NCI-H1048 (cell line): ENCODE measurements at regions not wholly inside any gene's neighbourhood (a gene's known extent, or its start where the extent isn't known, plus 50 kb on each side); places are given as distances from the start of the nearest gene placed in this dataset.
A peak's percentile ranks its signal among the peaks of the same experiment; 100 is the strongest.

ENCODE experiments used
- DNase-seq: peaks from one replicate; lab custom pipeline; 2025; lab: John Stamatoyannopoulos, UW

- DNase-seq = no peak
These were observed 268.9 kb upstream of the KCNIP4 start for GRCh38 chr4:22217480-22217879.

- no peak for DNase-seq
These were observed 267.7 kb upstream of the KCNIP4 start for GRCh38 chr4:22216278-22216677.

GRCh38 chr4:22215084-22215483 is 266.5 kb upstream of the KCNIP4 start:
- DNase-seq = no peak

- no peak for DNase-seq
These were observed 255.1 kb upstream of the KCNIP4 start for GRCh38 chr4:22203711-22204011.

DNA sequence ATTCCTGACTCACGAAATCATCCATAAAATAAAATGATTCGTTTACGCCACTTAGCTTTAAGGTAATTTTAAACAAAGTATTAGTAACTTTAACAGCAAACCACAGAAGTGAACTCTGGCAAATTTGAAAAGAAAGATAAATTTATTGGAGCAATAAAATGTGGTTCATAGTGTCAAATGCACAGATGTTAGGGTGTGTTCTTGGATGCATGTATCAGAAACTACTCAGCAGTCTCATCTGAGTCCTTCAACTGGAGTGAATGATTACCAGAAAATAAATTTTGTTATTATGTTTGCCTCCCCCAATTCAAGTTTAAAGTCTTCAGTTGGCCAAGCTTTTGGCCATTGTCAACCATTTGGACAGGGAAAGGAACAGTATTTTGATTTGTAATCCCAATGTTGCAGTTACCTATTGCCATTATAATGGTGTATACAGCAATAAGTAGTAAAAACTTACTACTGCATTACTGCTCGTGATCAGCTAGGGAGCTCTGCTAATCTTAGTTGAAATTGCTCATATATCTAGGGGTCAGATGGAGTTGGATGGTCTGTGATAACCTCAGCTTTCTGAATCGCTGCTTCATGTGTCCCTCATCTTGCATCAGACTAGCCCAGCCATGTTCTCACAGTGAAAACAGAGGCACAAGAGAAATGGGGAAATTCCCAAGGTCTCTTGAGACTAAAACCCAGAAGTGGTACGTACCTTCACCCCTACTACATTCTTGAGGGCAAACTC is 254.6 kb upstream of the KCNIP4 start:
- DNase-seq = no peak

- no peak for DNase-seq
These were observed 253.8 kb upstream of the KCNIP4 start for GRCh38 chr4:22202246-22202974.

GRCh38 chr4:22201256-22201655 is 252.7 kb upstream of the KCNIP4 start:
- no peak for DNase-seq

- DNase-seq = no peak
These were observed 248.0 kb upstream of the KCNIP4 start for GRCh38 chr4:22196551-22196950.

DNA sequence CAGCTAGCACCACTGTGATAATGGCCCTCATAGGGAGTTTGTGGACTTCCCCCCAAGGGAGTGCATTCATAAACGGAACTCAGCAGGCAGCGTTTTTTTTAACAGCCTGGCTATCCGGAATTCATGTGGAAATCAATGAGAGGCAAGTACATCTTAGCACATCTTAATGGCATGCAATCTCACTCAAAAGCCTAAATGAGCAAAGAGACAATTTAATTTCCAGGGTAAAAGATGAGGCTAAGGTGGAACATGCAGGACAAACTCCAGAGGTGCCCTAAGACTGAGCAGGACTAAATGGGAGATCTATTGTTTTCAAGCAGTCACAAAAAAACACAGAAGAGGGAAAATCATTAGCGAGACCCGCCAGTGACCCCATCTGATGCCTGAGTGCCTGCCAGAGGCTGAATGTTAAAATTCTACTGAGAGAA is 243.5 kb upstream of the KCNIP4 start:
- no peak for DNase-seq

- DNase-seq = no peak
These were observed 243.0 kb upstream of the KCNIP4 start for GRCh38 chr4:22191565-22191964.

DNA sequence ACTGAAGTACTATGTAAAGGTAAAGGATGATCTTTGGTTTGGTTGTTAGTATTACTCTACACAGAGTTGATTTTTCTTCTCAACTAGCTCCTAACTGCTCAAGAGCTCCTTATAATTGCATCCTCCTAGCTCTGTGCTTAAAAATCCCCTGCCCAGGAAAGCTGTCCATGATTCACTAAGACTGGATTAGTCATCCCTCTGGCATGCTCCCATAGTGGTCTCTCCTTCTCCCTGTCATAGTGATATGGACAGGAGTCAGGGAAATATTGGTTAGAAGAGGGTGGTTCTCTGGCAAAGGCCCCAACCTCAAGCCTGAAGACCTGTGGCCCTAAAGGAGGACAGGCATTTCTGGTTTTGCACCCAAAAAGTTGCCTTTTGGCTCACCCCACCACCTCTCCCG is 242.3 kb upstream of the KCNIP4 start:
- DNase-seq = no peak

- no peak for DNase-seq
These were observed 238.7 kb upstream of the KCNIP4 start for GRCh38 chr4:22187203-22187820.

GRCh38 chr4:22181736-22182135 is 233.2 kb upstream of the KCNIP4 start:
- DNase-seq = no peak

DNA sequence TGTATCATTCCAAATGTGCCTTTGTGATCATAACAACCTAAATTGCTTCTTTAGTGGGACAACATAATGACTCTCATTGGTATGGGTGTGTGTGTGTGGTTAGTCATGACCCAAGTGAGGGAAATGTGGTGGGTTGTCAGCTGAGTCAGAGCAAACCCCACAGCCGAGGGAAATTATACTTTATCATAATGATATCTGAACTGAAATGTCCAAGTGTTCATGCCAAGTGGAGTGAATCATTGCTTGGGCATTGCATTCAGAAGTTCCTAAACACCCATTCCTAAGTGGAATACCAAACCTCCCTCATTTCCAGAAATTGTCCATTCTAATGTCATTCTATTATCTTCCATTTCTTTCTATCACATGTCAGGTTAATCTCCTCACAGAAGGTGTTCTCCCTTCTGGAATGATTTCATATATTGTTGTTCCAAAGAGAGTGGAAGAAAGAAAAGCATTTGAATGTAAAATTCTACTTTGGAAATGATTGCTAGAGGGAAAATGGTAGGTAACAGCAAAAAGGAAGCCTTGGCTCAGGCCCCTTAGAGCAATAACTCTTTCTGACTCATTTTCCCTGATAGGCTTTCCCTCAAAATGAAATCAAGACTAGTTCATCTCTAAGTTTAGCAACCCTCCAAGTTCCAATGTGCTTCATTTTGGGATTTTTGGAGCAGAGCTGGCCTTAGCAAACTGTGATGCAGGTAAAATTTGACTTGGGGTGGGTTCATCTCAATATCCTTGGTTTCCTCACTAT is 230.7 kb upstream of the KCNIP4 start:
- DNase-seq = no peak

- no peak for DNase-seq
These were observed 226.1 kb upstream of the KCNIP4 start for GRCh38 chr4:22174640-22175039.

DNA sequence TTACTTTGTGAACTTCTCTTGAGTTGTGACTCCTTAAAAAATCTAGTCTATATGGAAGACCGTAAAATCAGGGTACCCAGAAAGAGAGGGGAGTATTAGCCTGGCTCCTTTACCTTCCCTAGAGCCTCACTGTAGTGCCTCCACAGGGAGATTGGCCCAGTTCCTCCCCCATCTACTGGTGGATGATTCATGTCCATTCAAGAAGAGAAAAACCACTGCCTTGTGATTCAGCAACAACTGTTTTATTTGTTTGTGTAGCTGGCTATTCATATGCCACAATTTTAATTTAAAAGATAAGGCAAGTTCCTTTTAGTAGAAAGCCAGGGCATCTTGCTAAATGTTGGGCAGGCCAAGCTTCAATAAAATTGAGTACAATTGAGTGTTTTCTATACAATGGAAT is 221.8 kb upstream of the KCNIP4 start:
- DNase-seq = no peak

DNA sequence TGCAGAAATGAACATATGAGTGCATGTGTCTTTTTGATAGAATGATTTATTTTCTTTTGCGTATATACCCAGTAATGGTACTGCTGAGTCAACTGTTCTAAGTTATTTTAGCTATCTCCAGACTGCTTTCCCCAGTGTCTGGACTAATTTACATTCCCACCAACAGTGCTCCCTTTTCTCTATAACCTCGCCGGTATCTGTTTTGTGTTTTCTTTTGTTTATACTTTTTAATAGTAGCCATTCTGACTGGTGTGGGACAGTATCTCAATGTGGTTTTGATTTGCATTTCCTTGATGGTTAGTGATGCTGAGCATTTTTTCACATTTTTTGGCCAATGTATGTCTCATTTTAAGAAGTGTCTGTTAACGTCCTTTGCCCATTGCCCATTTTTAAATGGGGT is 218.6 kb upstream of the KCNIP4 start:
- no peak for DNase-seq

DNA sequence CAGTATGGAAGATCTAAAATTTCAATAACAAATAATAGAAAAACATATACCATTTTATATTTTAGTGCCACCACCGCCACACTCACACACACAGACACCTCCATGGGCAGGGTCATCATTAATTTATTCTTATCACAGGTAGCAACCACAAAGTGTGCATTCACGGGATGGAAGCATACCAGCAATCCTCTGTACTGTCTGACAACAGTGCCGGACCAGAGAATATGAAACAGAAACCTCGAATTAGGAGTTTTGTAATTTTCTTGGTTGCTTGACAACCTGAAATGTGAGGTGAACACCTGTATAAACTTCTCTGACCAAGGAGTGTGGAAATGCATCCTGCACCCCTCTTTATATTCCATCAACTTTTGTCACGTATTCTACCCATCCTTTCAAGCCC is 213.9 kb upstream of the KCNIP4 start:
- DNase-seq = no peak

DNA sequence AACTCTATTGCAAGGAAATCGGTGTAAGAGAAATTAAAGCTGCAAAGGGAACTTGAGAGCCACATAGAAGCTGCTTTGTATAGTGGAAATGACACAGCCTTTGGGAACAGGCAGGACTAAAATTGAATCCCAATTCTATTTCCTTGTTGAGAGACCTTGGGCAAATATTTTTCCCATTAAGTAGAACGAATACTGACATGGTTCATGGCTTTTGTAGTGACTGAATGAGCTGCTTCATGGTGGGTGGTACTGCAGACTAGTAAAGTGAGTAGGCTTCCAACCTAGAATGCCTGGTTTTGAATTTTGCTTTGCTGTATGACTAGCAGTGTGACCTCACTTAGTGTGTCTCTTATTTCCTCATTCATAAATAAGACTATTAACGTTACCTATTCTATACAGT is 182.2 kb upstream of the KCNIP4 start:
- no peak for DNase-seq

GRCh38 chr4:22129454-22130029 is 181.0 kb upstream of the KCNIP4 start:
- peak; percentile 8 for DNase-seq

DNA sequence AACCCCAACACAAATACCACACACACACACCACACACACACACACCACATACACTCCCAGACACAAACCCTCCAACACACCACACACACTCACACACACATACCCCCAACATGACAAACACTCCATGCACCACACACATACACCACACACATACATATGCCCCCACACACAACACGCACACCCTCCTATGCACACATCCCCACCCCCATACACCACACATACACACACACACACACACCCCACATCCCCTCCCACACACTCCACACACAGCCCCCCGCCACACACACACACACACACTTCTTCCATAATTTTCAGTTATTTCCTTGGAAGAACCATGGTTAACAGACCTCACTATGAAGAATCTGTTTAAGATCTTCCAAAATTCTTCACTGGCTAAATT is 173.5 kb upstream of the KCNIP4 start:
- no peak for DNase-seq

GRCh38 chr4:22115262-22115661 is 166.7 kb upstream of the KCNIP4 start:
- no peak for DNase-seq
